ENCODE measurements at regions not wholly inside any gene's neighbourhood (a gene's known extent, or its start where the extent isn't known, plus 50 kb on each side); places are given as distances from the start of the nearest gene placed in this dataset.

DNA sequence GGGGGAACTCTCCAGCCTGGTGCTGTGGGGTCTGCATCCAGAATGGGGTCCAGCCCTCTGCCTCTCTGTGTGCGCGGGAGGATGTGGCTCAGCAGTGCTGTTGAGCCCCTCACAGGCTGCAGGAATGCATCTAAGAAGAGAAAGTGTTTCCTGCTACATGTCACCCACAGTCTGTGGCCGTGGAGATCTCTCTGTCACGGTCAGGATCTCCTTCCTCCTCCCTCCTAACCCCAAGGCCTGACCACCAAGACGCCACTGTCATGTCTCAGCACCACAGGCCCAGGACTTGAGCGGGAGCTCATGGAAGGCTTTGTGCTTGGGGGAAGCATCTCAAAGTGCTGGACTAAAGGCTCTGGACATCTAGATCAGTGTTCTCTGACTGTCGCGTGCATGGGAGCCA is 90.1 kb downstream of the SREK1 start:
- ChIA-PET CTCF (ENCODE audit: low intra/inter-chr PET ratio, low total read pairs) (no interaction called here), POLR2A (no interaction called here)
- no peaks in the 10 kb centered on the region for H4K20me1 ChIP-seq (ENCODE audit: insufficient read depth, low read length)
- no peak overlapping the region for H3K27ac ChIP-seq (ENCODE audit: extremely low read length, insufficient read depth, low read length)
- H3K4me3 ChIP-seq (replicated peaks in 1 of 3; ENCODE audit: insufficient read depth in 1 of 3, low read depth in 2 of 3, low read length in 3 of 3) = no peak overlapping the region
- 25% methylated on average over 6 of the region's 8 CpGs for WGBS (ENCODE audit: low lambda C conversion rate)
- H3K36me3 ChIP-seq (replicated peaks in 1 of 2; ENCODE audit: control insufficient read depth in 1 of 2, insufficient read depth in 2 of 2, low read length in 2 of 2) = no peaks in the 10 kb centered on the region
- no peaks in the 10 kb centered on the region for H3K79me2 ChIP-seq (ENCODE audit: insufficient read depth, low read length)
- in situ Hi-C loops (cut with HindIII; ENCODE audit: extremely low pct_ligation_motif_present, low pct_unique_long_range_greater_than_20kb) = no loop called here
- no peak for TF ChIP-seq ZFYVE20 (CRISPR knock-in tag; IDR thresholded peaks at IDR 0.05; ENCODE audit: borderline replicate concordance, low read depth)
- TF ChIP-seq, protein P1, sequence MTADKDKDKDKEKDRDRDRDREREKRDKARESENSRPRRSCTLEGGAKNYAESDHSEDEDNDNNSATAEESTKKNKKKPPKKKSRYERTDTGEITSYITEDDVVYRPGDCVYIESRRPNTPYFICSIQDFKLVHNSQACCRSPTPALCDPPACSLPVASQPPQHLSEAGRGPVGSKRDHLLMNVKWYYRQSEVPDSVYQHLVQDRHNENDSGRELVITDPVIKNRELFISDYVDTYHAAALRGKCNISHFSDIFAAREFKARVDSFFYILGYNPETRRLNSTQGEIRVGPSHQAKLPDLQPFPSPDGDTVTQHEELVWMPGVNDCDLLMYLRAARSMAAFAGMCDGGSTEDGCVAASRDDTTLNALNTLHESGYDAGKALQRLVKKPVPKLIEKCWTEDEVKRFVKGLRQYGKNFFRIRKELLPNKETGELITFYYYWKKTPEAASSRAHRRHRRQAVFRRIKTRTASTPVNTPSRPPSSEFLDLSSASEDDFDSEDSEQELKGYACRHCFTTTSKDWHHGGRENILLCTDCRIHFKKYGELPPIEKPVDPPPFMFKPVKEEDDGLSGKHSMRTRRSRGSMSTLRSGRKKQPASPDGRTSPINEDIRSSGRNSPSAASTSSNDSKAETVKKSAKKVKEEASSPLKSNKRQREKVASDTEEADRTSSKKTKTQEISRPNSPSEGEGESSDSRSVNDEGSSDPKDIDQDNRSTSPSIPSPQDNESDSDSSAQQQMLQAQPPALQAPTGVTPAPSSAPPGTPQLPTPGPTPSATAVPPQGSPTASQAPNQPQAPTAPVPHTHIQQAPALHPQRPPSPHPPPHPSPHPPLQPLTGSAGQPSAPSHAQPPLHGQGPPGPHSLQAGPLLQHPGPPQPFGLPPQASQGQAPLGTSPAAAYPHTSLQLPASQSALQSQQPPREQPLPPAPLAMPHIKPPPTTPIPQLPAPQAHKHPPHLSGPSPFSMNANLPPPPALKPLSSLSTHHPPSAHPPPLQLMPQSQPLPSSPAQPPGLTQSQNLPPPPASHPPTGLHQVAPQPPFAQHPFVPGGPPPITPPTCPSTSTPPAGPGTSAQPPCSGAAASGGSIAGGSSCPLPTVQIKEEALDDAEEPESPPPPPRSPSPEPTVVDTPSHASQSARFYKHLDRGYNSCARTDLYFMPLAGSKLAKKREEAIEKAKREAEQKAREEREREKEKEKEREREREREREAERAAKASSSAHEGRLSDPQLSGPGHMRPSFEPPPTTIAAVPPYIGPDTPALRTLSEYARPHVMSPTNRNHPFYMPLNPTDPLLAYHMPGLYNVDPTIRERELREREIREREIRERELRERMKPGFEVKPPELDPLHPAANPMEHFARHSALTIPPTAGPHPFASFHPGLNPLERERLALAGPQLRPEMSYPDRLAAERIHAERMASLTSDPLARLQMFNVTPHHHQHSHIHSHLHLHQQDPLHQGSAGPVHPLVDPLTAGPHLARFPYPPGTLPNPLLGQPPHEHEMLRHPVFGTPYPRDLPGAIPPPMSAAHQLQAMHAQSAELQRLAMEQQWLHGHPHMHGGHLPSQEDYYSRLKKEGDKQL (CRISPR knock-in tag; IDR thresholded peaks at IDR 0.05; ENCODE audit: low read depth) = no peak
- TF ChIP-seq, protein P2, sequence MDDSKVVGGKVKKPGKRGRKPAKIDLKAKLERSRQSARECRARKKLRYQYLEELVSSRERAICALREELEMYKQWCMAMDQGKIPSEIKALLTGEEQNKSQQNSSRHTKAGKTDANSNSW (CRISPR knock-in tag; IDR thresholded peaks at IDR 0.05; ENCODE audit: borderline replicate concordance) = no peak
- TF ChIP-seq, protein P3, sequence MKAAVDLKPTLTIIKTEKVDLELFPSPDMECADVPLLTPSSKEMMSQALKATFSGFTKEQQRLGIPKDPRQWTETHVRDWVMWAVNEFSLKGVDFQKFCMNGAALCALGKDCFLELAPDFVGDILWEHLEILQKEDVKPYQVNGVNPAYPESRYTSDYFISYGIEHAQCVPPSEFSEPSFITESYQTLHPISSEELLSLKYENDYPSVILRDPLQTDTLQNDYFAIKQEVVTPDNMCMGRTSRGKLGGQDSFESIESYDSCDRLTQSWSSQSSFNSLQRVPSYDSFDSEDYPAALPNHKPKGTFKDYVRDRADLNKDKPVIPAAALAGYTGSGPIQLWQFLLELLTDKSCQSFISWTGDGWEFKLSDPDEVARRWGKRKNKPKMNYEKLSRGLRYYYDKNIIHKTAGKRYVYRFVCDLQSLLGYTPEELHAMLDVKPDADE (CRISPR knock-in tag; IDR thresholded peaks at IDR 0.05) = no peak
- TF ChIP-seq ZBTB42 (CRISPR knock-in tag; IDR thresholded peaks at IDR 0.05) = no peak
- no peak for TF ChIP-seq TEAD3 (CRISPR knock-in tag; optimal IDR thresholded peaks at IDR 0.05; ENCODE audit: borderline replicate concordance)
- TF ChIP-seq ZFP82 (CRISPR knock-in tag; IDR thresholded peaks at IDR 0.05; ENCODE audit: borderline replicate concordance) = no peak
- TF ChIP-seq, protein P4, sequence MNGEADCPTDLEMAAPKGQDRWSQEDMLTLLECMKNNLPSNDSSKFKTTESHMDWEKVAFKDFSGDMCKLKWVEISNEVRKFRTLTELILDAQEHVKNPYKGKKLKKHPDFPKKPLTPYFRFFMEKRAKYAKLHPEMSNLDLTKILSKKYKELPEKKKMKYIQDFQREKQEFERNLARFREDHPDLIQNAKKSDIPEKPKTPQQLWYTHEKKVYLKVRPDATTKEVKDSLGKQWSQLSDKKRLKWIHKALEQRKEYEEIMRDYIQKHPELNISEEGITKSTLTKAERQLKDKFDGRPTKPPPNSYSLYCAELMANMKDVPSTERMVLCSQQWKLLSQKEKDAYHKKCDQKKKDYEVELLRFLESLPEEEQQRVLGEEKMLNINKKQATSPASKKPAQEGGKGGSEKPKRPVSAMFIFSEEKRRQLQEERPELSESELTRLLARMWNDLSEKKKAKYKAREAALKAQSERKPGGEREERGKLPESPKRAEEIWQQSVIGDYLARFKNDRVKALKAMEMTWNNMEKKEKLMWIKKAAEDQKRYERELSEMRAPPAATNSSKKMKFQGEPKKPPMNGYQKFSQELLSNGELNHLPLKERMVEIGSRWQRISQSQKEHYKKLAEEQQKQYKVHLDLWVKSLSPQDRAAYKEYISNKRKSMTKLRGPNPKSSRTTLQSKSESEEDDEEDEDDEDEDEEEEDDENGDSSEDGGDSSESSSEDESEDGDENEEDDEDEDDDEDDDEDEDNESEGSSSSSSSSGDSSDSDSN (CRISPR knock-in tag; IDR thresholded peaks at IDR 0.05) = no peak
- no peak overlapping the region for H3K9ac ChIP-seq (ENCODE audit: insufficient read depth, low read depth, low read length)
- ATAC-seq (no peak), FAIRE-seq (no peak), DNase-seq (ENCODE audit: low spot score) (no peak)
- no peak overlapping the region for H3K4me2 ChIP-seq (ENCODE audit: low read depth, low read length)
- H2AFZ ChIP-seq (ENCODE audit: low read length) = no peak overlapping the region
- H3K9me3 ChIP-seq (ENCODE audit: low read length) = no peaks in the 10 kb centered on the region
- peaks cover 0 to 10% of the 10 kb centered on the region in 2 experiments; a peak in 2 of 5 replicates for H3K27me3 ChIP-seq (ENCODE audit: control insufficient read depth in 1 of 2, insufficient read depth in 2 of 2, low read length in 2 of 2)
- BruUV-seq (replicated peaks) = no TSS peak
- intact Hi-C loops (cut with micrococcal nuclease; ENCODE audit: unreplicated experiment) = no loop called here
- no peaks in the 10 kb centered on the region for H3K4me1 ChIP-seq (ENCODE audit: insufficient read depth, low read length)
